ENCODE measurements at regions not wholly inside any gene's neighbourhood (a gene's known extent, or its start where the extent isn't known, plus 50 kb on each side); places are given as distances from the start of the nearest gene placed in this dataset.

- ChIA-PET POLR2A (no interaction called here), CTCF (no interaction called here)
- H3K9me3 ChIP-seq, result no peaks in the 10 kb centered on the region
- H3K4me3 Mint-ChIP-seq (ENCODE audit: unreplicated experiment), result no peak overlapping the region
- no peaks in the 10 kb centered on the region for H3K27me3 Mint-ChIP-seq (ENCODE audit: insufficient read depth, unreplicated experiment)
- no TSS peak for BruUV-seq (replicated peaks)
- TF ChIP-seq CTCF (IDR thresholded peaks at IDR 0.05; ENCODE audit: insufficient read depth in 1 of 2, low read depth in 1 of 2, low read length in 1 of 2, severe bottlenecking in 1 of 2, unreplicated experiment in 1 of 2), result no peak
- no peaks in the 10 kb centered on the region for H3K36me3 Mint-ChIP-seq (ENCODE audit: insufficient read depth, unreplicated experiment)
- H3K4me3 ChIP-seq (ENCODE audit: low read depth, low read length), result no peak overlapping the region
- no peak for DNase-seq
- intact Hi-C loops (cut with micrococcal nuclease; ENCODE audit: unreplicated experiment), result no loop called here
- no peak overlapping the region for H3K27ac Mint-ChIP-seq (ENCODE audit: unreplicated experiment)
- H3K4me1 Mint-ChIP-seq (ENCODE audit: low read depth, unreplicated experiment), result no peaks in the 10 kb centered on the region
- H3K9me3 Mint-ChIP-seq (ENCODE audit: unreplicated experiment), result no peaks in the 10 kb centered on the region
- no peaks in the 10 kb centered on the region for H3K4me1 ChIP-seq
- no peaks in the 10 kb centered on the region for H3K27me3 ChIP-seq (replicated peaks; ENCODE audit: control insufficient read depth, insufficient read depth, low read length)
- no peaks in the 10 kb centered on the region for H3K36me3 ChIP-seq (ENCODE audit: control insufficient read depth, insufficient read depth, low read length)
Measured at GRCh38 chr4:3708103-3708510, 58.1 kb upstream of the ADRA2C start.

DNA sequence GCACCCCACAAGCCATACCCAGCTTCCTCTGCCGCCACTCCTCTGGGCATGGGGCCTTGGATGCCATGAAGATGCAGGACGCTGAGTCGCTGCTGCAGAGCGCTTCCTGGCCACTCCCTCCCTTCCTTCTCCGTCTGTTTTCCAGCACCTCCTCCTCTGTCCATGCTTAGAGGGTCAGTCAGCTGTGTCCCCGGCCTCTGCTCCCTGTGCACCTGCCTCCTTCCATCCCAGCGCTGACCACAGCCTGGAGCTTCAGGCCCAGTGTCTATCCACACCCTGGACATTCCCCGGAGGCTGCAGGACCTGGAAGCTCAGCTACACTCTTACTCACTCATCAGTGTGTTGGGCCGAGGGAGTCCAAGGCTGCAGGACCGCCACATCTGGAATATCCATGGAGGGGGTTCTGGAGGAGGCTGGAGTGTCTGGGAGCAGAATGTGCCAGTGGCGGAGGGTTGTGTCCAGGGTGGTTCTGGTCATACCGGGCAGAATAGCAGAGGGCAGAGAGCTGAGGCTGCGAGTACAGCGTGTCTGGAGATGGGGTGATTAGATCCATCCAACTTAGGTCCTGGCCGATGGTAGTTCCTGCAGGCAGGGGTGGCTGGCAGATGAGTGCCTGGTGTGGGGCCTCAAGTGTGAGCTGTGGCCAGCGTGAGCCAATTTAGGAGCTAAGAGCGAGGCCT is 58.6 kb upstream of the ADRA2C start:
- Histone ChIP-seq H3K36me3 (ENCODE audit: control insufficient read depth, insufficient read depth, low read length) (no peaks in the 10 kb centered on the region), H3K27me3 (replicated peaks; ENCODE audit: control insufficient read depth, insufficient read depth, low read length) (no peaks in the 10 kb centered on the region), H3K4me3 (ENCODE audit: low read depth, low read length) (no peak overlapping the region), H3K4me1 (no peaks in the 10 kb centered on the region), H3K9me3 (no peaks in the 10 kb centered on the region)
- Mint-ChIP-seq H3K27ac (ENCODE audit: unreplicated experiment) (no peak overlapping the region), H3K4me1 (ENCODE audit: low read depth, unreplicated experiment) (no peaks in the 10 kb centered on the region), H3K27me3 (ENCODE audit: insufficient read depth, unreplicated experiment) (no peaks in the 10 kb centered on the region), H3K36me3 (ENCODE audit: insufficient read depth, unreplicated experiment) (no peaks in the 10 kb centered on the region), H3K4me3 (ENCODE audit: unreplicated experiment) (no peak overlapping the region), H3K9me3 (ENCODE audit: unreplicated experiment) (no peaks in the 10 kb centered on the region)
- POLR2A ChIA-PET, result no interaction called here
- TF ChIP-seq CTCF (IDR thresholded peaks at IDR 0.05; ENCODE audit: insufficient read depth in 1 of 2, low read depth in 1 of 2, low read length in 1 of 2, severe bottlenecking in 1 of 2, unreplicated experiment in 1 of 2), result no peak
- no peak for DNase-seq
- BruUV-seq (replicated peaks), result no TSS peak
- CTCF ChIA-PET, result no interaction called here
- intact Hi-C loops (cut with micrococcal nuclease; ENCODE audit: unreplicated experiment), result no loop called here

DNA sequence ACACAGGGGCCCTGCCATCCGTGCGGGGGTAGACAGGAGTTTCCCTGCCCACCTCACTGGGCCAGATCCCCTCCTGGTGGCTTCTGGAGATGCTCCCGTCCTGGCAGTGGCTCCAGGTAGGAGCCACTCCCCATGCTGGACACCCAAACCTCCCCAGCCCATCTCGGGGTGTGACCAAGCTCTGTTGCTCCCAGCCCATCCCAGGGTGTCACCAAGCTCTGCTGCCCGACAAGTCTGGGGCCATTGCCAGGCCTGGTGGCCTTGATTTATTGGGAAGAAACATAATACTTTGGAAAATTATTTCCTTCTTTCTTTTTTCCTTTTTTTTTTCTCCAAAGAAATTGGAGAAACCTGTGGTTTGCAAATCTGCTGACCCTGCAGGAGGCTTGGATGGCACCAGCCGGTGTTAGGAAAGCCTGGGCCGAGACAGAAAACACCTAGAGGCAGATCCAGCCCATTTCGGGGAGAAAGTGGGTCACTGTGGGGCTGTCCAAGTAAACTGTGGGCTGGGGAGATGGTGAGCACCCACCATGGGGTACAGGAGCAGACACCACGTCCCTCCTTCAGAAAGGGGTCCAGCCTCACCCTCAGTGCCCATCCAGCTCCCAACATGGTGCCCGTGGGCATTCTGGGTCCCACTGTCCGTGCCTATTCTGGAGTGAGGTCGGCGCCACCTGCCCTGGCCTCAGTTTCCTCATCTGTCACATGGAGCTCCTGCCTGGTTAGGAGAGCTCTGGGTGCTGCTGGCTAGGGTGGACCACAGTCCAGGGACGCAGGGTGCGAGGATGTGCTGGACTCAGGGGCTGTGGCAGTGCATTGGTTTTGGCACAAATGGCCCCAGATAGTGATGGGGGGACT is 59.4 kb upstream of the ADRA2C start:
- Histone ChIP-seq H3K9me3 (no peaks in the 10 kb centered on the region), H3K4me3 (ENCODE audit: low read depth, low read length) (no peak overlapping the region), H3K36me3 (ENCODE audit: control insufficient read depth, insufficient read depth, low read length) (no peaks in the 10 kb centered on the region), H3K4me1 (no peaks in the 10 kb centered on the region), H3K27me3 (replicated peaks; ENCODE audit: control insufficient read depth, insufficient read depth, low read length) (no peaks in the 10 kb centered on the region)
- Mint-ChIP-seq H3K4me1 (ENCODE audit: low read depth, unreplicated experiment) (no peaks in the 10 kb centered on the region), H3K4me3 (ENCODE audit: unreplicated experiment) (no peak overlapping the region), H3K9me3 (ENCODE audit: unreplicated experiment) (no peaks in the 10 kb centered on the region), H3K36me3 (ENCODE audit: insufficient read depth, unreplicated experiment) (no peaks in the 10 kb centered on the region), H3K27me3 (ENCODE audit: insufficient read depth, unreplicated experiment) (no peaks in the 10 kb centered on the region), H3K27ac (ENCODE audit: unreplicated experiment) (no peak overlapping the region)
- no TSS peak for BruUV-seq (replicated peaks)
- TF ChIP-seq CTCF (IDR thresholded peaks at IDR 0.05; ENCODE audit: insufficient read depth in 1 of 2, low read depth in 1 of 2, low read length in 1 of 2, severe bottlenecking in 1 of 2, unreplicated experiment in 1 of 2), result no peak
- DNase-seq, result no peak
- POLR2A ChIA-PET, result no interaction called here
- intact Hi-C loops (cut with micrococcal nuclease; ENCODE audit: unreplicated experiment), result no loop called here
- CTCF ChIA-PET, result no interaction called here
